Hematopoietic multipotent progenitor cell treated with erythropoietin and hydrocortisone succinate and interleukin-3 and kit ligand, for 4 days (in vitro differentiated cells): ENCODE measurements at regions not wholly inside any gene's neighbourhood (a gene's known extent, or its start where the extent isn't known, plus 50 kb on each side); places are given as distances from the start of the nearest gene placed in this dataset.

ENCODE experiments used
- DNase-seq: peaks from one replicate; pipeline ENCODE4 v3.0.0-alpha.2; 2015

GRCh38 chr15:39041979-39042495 lies 477.4 kb upstream of the RASGRP1 start:
- no peak for DNase-seq

DNA sequence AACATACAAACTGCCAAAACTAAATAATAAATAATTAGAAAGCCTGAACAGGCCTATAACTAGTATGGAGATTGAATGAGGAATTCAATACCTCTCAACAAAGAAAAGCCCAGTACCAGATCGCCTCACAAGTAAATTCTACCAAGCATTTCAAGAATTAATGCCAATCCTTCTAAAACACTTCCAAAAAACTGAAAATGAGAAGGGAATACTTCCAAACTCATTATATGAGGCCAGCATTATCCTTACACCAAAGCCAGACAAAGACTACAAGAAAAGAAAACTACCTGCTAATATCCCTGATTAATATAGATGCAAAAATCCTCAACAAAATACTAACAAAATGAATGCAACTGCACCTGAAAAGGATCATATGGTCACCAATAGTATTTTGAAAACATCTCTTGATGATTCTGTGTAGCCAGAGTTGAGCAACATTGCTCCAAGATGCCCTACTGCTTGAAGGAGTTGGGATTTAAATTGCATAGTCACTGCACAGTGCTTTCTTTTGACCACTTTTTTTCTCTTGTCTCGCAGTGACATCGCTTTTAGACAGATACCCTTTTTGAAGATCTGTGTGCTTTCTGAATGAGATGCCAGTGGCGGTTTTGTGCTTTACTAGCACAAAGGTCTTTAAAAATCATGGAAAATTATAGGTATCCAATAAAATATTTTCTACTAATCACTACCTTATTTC lies 487.2 kb upstream of the RASGRP1 start:
- no peak for DNase-seq

DNA sequence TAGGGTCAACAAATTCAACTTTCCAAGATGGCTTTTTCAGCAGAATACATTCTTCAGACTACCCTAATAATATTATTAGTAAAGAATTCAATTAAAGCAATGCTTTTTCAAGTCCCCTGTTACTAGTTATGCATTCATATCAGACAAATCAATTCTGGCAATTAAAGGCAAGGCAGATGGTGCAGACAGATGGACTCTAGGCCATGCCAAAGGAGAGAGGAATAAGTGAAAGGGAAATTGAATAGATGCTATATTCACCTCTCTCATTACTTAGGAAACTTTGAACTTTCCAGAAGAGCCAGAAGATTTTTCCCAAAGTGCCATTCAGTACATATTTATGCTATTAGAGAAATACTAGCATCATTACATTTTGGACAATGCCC lies 487.7 kb upstream of the RASGRP1 start:
- no peak for DNase-seq

GRCh38 chr15:39053480-39053879 lies 488.9 kb upstream of the RASGRP1 start:
- DNase-seq = no peak

- no peak for DNase-seq
Observed at GRCh38 chr15:39054128-39054732, 489.6 kb upstream of the RASGRP1 start.

- no peak for DNase-seq
Observed at GRCh38 chr15:39056357-39056756, 491.7 kb upstream of the RASGRP1 start.

DNA sequence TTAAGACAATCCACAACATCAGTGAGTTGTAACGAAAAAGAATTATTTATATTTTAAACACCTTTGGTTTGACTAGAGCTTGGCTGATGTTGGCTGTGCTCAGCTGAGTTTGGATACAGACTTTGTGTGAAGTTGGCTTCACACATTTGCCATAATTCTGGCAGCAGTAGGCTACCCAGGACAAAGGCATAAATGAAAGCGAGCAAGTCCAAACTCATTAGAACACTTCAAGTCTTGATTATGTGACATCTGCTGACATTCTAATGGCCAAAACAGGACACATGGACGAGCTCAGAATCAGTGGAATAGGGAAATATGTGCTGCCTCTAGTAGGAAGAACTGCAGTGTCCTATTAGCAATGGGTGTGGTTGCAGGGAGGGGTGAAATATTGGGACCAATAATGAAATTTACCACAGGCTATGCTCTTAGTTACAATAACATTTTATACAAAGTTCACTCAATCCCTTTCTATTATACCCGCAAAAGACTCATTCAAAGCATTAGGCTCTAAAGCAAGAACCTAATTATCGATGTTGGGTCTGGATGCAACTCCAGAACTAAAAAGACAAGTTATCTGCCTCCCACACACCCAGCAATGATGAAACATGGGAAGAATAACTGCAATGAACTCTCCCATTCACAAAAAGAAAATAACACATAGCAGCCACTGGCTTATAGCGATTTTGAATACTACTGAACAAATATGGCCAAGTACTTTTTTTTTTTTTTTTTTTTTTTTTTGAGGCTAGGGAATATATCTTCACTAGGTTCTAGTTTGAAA lies 493.9 kb upstream of the RASGRP1 start:
- no peak for DNase-seq

GRCh38 chr15:39059917-39060316 lies 495.3 kb upstream of the RASGRP1 start:
- DNase-seq = no peak

- DNase-seq = no peak
Observed at GRCh38 chr15:39061952-39062464, 497.4 kb upstream of the RASGRP1 start.

DNA sequence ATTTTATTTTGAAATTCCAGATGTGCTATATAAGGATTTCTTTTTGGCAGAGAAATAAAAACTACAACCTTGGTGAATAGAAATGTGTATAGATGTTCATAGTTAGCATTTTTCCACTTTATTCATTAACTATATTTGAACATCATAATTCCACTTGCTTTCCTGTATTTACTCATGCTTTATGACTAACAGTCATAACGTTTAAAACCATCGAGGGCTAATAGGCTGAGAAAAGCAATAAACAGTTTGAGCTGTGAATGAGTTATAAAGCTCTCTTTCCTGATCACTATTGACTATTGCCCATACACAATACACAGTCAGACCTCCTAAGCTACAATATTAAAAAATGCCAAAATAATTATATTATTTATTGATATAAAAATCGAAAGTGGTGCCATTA lies 502.1 kb upstream of the RASGRP1 start:
- no peak for DNase-seq

- DNase-seq = no peak
Observed at GRCh38 chr15:39074341-39074985, 506.4 kb upstream of the THBS1 start.

DNA sequence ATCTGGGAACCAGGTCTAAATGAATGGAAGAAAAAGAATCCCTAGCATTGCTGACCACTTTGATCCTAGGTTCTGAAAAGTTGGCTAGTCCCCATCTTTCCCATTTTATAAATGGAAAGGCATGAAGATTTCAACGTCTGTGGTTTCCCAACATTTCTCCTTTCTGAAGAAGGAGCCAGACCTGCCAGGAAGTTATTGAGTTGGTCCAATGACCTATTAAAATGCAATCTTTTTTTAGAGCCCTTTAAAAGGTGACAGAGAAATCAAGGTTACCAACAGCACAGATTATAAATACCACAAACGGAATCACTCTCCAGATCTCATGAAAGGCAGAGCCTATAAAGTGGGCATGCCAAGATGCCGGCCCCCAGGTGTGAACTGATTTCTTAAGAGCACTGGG lies 505.6 kb upstream of the THBS1 start:
- DNase-seq = no peak

DNA sequence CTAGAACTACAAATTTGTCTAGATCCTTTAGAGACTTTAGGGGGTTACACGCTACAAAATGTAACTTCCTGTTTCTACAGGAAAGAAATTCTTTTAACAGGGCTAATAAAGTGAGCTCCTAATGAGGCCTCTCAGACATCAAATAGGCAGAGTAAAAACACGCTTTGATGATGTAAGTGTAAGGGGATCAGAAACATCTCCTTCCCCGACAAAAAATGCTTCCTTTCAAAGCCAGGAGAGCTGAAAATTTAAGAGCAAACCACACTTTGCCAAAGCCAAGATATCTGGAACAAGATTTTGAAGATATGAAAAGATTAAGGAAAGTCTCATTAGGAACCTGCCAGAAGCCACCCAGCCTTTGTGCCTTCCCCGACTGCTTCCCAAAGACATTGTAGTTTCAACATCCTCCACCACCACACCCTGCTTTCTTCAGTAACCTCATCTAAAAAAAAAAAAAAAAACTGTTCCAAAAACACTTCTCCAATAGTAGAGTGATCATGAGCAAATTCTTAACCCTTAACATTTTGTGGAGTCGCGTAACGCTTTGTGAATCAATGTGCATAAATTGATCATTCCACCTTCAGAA lies 505.0 kb upstream of the THBS1 start:
- no peak for DNase-seq

DNA sequence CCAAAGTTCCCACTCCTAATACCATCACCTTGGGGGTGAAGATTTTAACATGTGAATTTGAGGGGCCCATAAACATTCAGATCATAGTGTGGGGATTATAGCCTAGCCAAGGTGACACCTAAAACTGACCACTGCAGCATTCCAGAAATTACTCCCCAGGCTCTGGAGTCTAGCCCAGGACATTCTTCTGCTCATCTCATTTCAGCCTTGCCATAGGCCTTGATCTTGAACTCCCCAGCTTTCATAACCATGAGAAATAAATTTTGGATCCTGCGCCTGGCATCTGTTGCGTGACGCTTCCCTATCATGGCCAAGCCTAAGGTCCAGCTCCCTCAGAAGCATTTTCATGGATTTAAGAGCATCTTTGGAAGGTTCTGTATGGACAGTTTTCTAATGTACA lies 502.9 kb upstream of the THBS1 start:
- no peak for DNase-seq

DNA sequence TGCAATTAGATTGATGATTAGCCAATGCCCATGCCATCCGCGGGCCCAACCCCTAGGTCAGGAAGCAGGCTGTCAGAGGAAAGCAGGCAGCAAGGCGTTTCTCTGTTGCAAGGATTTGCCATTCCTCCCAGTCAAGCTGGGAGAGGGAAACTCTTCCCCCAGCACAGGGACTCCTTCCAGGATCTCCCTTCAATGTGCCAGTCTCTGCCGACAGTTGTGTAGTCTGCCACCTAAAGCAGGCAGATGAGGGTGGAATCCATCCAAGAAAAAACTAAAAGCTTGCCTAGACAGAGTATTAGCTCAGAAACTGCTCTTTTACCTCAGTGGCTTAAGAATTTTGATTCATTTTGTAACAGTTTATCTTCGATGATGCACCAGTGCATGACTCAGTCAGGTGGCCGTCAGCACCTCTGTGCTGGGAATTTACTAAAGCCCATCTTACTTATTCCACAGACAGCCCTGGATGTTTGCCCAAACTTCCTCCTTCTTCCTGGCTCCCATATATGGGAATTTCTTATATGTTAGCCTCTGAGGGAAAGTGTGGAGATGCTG lies 501.5 kb upstream of the THBS1 start:
- DNase-seq = no peak

DNA sequence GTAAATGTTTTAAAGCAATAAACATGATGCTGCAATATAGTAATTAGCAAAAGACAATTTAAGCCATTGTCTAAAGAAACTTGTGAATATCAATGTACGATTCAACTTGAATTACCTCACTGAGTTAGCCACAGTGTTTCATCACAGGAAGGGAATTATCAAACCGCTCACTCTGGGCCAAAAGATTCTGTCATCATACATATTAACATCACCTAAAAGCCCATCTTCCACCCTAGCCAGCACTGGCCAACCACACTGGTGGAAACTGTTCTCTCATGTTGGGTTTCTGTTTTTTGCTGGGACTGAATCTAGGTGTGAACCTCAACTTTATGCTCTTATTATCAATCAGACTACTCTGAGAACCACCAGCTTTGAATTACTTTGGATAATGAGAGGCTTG lies 497.7 kb upstream of the THBS1 start:
- peak; percentile 69 for DNase-seq

DNA sequence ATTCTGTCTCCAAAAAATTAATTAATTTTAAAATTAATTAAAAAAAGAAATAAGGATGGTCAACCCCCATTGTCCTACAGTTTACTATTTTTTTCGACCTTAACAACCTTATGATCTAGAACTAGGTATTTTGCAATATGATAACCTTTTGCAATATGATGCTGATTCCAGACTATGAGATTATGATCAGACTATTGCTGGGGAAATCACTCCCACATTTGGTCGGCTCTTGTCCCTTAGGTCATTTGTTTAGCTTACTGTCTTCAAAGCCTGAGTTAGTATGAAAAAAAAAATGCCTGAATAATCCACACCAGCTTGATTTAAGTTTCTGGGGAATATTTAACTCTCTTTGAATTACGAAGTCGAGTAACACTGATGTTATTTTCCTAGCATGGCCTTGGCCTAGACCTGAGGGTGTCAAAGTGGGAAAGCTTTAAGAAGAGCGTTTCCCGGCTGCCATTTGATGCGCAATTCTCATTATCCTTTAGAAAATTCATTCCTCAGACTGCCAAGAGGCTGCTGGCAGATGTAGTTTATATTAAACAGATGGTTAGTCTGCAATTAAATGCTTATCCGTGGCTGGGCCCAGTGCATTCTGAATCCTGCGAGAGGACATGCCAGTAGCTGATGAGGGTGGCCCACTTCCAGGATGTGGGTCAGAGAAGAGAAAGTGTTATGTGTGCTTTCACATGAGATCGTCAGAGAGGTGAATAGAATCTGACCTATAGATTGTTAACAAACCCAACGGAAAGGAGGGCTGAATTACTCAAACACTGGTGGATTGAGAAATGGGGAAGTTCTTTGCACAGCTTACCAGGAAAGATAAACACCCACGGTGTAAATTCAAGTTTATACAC lies 496.0 kb upstream of the THBS1 start:
- peak; percentile 88 for DNase-seq

GRCh38 chr15:39086641-39087040 lies 494.2 kb upstream of the THBS1 start:
- DNase-seq = no peak

DNA sequence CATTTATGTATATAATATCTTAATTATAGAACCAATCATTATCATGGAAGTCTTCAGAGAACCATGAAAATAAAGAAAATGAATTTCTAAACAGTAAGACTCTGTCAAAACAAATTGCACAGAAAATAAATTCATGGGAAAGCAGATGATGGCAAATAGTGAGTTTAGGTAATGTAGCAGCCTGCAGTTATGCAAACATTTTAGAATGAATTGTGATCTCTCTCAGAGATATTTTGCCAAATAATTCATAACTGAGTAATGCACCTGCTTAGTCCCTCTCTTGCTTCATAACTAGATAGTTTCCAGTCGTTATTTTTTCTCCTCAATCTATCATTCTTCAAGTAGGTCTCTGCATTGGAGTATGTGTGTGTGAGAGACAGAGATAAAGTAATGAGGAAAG lies 492.7 kb upstream of the THBS1 start:
- DNase-seq = no peak

DNA sequence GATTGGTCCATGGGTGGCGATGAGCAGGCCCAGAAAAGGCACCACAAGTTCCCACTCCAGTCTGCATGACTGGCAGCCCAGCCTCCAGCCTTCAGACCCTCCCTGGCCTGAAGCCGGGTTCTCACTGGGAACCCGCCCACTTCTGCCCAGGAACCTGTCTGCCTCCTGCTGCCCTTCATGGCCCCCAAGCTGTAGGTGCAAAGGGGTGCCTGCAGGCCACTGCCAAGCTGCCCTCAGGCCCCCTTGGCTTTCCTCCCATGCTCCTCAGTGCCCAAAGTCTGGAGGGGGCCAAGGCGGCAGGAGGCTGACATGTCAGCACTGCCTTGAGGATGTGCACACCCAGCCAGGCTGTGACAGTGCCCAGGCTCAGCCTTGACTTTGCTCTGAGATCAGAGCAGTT lies 488.5 kb upstream of the THBS1 start:
- DNase-seq = no peak

GRCh38 chr15:39092761-39093160 lies 488.1 kb upstream of the THBS1 start:
- no peak for DNase-seq

- DNase-seq = no peak
Observed at GRCh38 chr15:39094116-39094515, 486.8 kb upstream of the THBS1 start.
